Ramos (cell line): ENCODE measurements at regions not wholly inside any gene's neighbourhood (a gene's known extent, or its start where the extent isn't known, plus 50 kb on each side); places are given as distances from the start of the nearest gene placed in this dataset.

Experiments used
- in situ Hi-C: fragments of 300-500 bp; cut with MboI; formaldehyde crosslinking; loops from one replicate; pipeline ENCODE4 v1.14.3; 2022; ENCODE audit warnings: low sequenced_read_pairs; ENCODE audit not compliant: unreplicated experiment

GRCh38 chr2:226583715-226584114 is 215.9 kb downstream of the IRS1 start:
- in situ Hi-C loops = no loop called here

- in situ Hi-C loops = no loop called here
These were observed 218.0 kb downstream of the IRS1 start for GRCh38 chr2:226581661-226582060.

GRCh38 chr2:226581004-226581403 is 218.6 kb downstream of the IRS1 start:
- in situ Hi-C loops = no loop called here

DNA sequence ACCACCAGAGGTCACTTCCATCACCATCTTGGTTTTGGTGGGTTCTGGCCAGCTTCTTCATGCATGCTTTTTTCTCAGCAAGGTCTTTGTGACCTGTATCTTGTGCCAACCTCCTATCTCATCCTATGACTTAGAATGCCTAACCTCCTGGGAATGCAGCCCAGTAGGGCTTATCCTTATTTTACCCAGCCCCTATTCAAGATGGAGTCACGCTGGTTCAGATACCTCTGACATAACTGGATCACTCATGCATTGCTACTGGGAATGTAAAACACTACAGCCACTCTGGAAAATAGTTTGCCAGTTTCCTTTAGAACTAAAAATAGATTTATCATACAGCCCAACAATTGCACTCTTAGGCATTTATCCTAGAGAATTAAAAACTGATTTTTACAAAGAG is 219.2 kb downstream of the IRS1 start:
- in situ Hi-C loops = no loop called here

- in situ Hi-C loops = no loop called here
These were observed 220.1 kb downstream of the IRS1 start for GRCh38 chr2:226579519-226579918.

- in situ Hi-C loops = no loop called here
These were observed 220.7 kb downstream of the IRS1 start for GRCh38 chr2:226578879-226579278.

GRCh38 chr2:226578373-226578772 is 221.2 kb downstream of the IRS1 start:
- in situ Hi-C loops = no loop called here

DNA sequence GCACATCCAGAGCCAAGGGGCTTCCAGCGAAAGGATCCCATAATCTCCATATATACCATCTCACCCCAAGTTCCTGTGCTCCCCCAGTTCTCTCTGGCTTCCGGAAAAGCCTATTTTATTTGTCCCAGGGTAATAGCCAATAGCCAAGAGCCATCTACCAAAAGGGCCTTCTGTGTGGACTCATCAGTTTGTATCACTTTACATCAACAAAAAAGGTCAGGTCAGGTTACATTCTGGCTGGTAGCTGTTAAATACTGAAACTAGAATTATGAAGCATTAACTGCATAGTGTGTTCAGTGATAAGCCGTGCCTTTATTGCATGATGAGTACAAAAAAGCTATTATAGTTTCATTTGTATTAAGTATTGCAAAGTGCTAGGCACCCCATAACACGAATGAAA is 223.7 kb downstream of the IRS1 start:
- in situ Hi-C loops = no loop called here

- in situ Hi-C loops = no loop called here
These were observed 226.5 kb downstream of the IRS1 start for GRCh38 chr2:226573158-226573557.

GRCh38 chr2:226564667-226565066 is 235.0 kb downstream of the IRS1 start:
- in situ Hi-C loops = no loop called here

DNA sequence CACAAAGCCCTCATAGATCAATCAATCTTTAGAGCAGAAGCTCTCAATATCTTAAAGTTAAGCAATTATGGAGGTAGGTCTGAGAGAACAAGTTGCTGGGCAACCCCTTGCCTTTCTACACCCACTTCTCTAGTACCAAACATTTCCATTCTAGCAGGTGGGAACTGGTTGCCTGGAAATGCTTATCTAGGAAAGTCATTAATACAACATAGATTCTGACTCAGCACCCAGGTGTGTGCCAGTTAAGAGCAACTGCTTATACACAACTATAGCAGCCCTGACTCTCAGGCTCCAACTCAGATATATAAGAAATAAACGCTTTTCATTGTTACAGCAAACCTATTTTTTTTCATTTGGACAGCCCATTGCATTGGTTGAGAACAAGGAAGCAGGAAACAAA is 237.7 kb downstream of the IRS1 start:
- in situ Hi-C loops = no loop called here

DNA sequence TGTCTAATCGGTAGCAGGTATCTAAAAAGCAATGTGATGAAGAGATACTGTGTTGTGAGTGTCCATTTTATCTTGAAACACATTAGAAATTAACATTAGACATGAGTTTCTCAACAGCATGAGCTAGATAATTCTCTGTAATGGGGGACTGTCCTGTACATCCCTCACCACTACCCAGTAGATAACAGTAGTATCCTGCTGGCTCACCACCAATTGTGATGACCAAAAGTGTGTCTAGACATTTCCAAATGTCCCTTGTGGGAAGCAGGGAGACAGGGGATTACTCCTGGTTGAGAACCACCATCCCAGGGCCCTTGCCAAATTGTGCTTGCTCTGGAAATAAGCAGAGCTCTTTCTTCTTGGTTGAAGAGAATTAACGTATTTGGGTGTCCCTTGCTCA is 239.3 kb downstream of the IRS1 start:
- in situ Hi-C loops = no loop called here

- in situ Hi-C loops = no loop called here
These were observed 240.1 kb downstream of the IRS1 start for GRCh38 chr2:226559536-226559935.

- in situ Hi-C loops = no loop called here
These were observed 241.2 kb downstream of the IRS1 start for GRCh38 chr2:226558418-226558817.

GRCh38 chr2:226556050-226556449 is 243.6 kb downstream of the IRS1 start:
- in situ Hi-C loops = no loop called here

GRCh38 chr2:226554701-226555100 is 244.9 kb downstream of the IRS1 start:
- in situ Hi-C loops = no loop called here

DNA sequence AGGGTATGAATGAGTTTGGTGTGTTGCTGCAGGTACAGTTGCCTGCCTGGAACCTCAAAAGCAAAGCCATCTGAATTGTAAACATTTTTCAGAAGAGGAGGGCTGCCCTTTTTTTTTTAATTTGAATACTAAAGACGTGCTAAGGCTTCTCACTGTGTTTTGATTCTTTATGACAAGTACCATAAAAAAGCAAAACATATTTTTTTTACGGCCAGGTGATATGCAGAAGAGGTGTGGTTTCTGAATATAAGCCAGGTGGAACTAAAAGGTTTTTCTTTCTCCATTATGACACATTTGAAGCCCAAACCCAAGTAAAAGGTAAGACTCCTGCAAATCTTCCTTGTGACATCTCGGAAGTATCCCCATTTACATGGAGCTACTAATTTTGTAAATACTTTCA is 246.3 kb downstream of the IRS1 start:
- in situ Hi-C loops = no loop called here

DNA sequence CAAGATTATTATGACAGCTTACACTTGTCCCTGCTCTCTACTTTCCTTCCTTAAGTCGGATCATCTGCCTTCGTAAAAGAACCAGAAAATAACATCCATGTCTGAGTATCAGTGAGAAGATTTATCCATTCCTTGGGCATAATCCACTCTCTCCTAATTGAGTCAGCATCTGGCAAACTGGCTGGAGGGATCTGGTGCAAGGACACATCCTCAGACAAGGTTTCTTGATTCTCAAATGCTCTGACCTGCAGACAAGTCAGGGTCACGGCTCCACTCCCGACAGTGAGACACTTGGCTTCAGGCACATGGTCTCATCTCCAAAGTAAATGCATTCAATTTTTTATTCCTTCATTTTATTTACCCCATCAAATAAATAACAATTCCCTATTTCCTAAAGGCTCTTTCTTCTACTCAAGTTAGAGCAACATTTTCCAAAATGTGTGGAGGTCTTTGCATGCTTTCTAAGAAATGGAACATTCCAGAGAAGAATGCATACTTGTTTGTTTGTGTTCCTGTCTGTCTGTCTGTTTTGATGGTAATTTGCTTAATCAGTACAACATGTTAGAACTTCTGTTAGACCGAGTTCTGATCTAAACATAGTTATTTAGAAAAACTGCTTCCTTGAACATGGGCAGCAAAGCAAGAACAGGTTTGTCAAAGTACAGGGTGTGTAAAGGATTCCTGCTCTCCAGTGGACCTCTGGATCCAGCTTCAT is 246.9 kb downstream of the IRS1 start:
- in situ Hi-C loops = no loop called here

- in situ Hi-C loops = no loop called here
These were observed 247.9 kb downstream of the IRS1 start for GRCh38 chr2:226551522-226552250.

DNA sequence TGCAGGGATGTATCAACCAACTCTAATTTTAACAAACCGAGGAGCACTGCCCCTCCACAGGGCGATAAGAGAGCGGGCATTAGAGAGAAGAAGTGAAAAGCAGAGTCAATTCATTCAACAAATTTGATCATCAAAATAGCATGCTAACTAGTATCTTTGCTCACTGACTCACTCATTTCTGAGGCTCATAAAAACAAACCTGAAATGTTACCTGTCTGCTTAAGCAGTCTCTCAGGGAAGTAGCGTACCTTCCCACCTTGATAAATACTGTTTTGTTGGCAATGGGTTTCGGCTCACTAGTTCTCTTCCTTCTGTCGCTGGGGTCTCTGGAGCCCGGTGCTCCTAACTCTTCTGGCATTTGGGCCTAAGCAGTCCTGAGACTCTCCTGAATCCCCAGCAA is 248.8 kb downstream of the IRS1 start:
- in situ Hi-C loops = no loop called here

- in situ Hi-C loops = no loop called here
These were observed 250.9 kb downstream of the IRS1 start for GRCh38 chr2:226548732-226549131.
